GM12878 (cell line): ENCODE measurements at regions not wholly inside any gene's neighbourhood (a gene's known extent, or its start where the extent isn't known, plus 50 kb on each side); places are given as distances from the start of the nearest gene placed in this dataset.

Source experiments
- E4F1 ChIP-seq: fragments of 450-650 bp; IDR thresholded peaks from 2 replicates; pipeline ENCODE4 v1.6.1; 2018; ENCODE audit warnings: borderline replicate concordance, mild to moderate bottlenecking; ENCODE audit not compliant: partially characterized antibody
- FOXM1 ChIP-seq: IDR thresholded peaks from 2 replicates; pipeline ENCODE4 v1.6.1; 2012; ENCODE audit warnings: low read depth, mild to moderate bottlenecking, inconsistent platforms, low read length, moderate library complexity
- IKZF1 ChIP-seq: fragments of 450-650 bp; conservative IDR thresholded peaks from 2 replicates; pipeline ENCODE4 v1.6.1; 2017; ENCODE audit warnings: antibody characterized with exemption, mild to moderate bottlenecking
- IKZF2 ChIP-seq, 2 experiments: fragments of 450-650 bp; IDR thresholded peaks; 2 replicates each; pipeline ENCODE4 v1.6.1; 2017; ENCODE audit warnings: mild to moderate bottlenecking in 2 of 2, moderate library complexity in 2 of 2
- KLF5 ChIP-seq: fragments of 450-650 bp; IDR thresholded peaks from 2 replicates; pipeline ENCODE4 v1.6.1; 2014; ENCODE audit warnings: mild to moderate bottlenecking; ENCODE audit not compliant: partially characterized antibody
- MTA2 ChIP-seq: fragments of 450-650 bp; IDR thresholded peaks from 2 replicates; pipeline ENCODE4 v1.6.1; 2016; ENCODE audit warnings: low read depth, mild to moderate bottlenecking, moderate library complexity
- PAX5 ChIP-seq: IDR thresholded peaks from 2 replicates; pipeline ENCODE4 v1.6.1; 2011; ENCODE audit warnings: low read depth, low read length, borderline replicate concordance
- PML ChIP-seq: IDR thresholded peaks from 2 replicates; pipeline ENCODE4 v1.6.1; 2012; ENCODE audit warnings: low read length, inconsistent platforms
- POU2F2 ChIP-seq: IDR thresholded peaks from 3 replicates; pipeline ENCODE4 v1.6.1; 2011; ENCODE audit warnings: low read depth, mild to moderate bottlenecking, low read length, borderline replicate concordance
- RBBP5 ChIP-seq: fragments of 200-600 bp; sonication (generic); conservative IDR thresholded peaks from 2 replicates; pipeline ENCODE4 v1.6.1; 2016
- RUNX3 ChIP-seq: IDR thresholded peaks from 2 replicates; pipeline ENCODE4 v1.6.1; 2012; ENCODE audit warnings: low read length, inconsistent platforms
- SKIL ChIP-seq: fragments of 450-650 bp; IDR thresholded peaks from 2 replicates; pipeline ENCODE4 v1.6.1; 2017; ENCODE audit warnings: mild to moderate bottlenecking, low read depth, inconsistent platforms; ENCODE audit not compliant: poor library complexity, severe bottlenecking
- TCF3 ChIP-seq: IDR thresholded peaks from 2 replicates; pipeline ENCODE4 v1.6.1; 2012; ENCODE audit warnings: low read depth, mild to moderate bottlenecking, low read length, borderline replicate concordance; ENCODE audit not compliant: insufficient read depth
- ZSCAN29 ChIP-seq: fragments of 450-650 bp; IDR thresholded peaks from 2 replicates; pipeline ENCODE4 v1.6.1; 2017; ENCODE audit warnings: mild to moderate bottlenecking, moderate library complexity
- TF ChIP-seq, protein P1 (sequence below): fragments of 450-650 bp; IDR thresholded peaks from 2 replicates; pipeline ENCODE4 v1.6.1; 2017; ENCODE audit warnings: mild to moderate bottlenecking

GRCh38 chr9:82726424-82727276 is 336.3 kb downstream of the RASEF start (continued):
- TF ChIP-seq, protein P1, sequence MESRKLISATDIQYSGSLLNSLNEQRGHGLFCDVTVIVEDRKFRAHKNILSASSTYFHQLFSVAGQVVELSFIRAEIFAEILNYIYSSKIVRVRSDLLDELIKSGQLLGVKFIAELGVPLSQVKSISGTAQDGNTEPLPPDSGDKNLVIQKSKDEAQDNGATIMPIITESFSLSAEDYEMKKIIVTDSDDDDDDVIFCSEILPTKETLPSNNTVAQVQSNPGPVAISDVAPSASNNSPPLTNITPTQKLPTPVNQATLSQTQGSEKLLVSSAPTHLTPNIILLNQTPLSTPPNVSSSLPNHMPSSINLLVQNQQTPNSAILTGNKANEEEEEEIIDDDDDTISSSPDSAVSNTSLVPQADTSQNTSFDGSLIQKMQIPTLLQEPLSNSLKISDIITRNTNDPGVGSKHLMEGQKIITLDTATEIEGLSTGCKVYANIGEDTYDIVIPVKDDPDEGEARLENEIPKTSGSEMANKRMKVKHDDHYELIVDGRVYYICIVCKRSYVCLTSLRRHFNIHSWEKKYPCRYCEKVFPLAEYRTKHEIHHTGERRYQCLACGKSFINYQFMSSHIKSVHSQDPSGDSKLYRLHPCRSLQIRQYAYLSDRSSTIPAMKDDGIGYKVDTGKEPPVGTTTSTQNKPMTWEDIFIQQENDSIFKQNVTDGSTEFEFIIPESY: no peak
- TF ChIP-seq RBBP5: no peak
- peak; percentile 25 to 52; a peak in 2 of 4 replicates for TF ChIP-seq IKZF2 (IDR thresholded peaks at IDR 0.05)
- 0 out of 2 replicates have a peak, but pooled peaks have one; percentile 51 for TF ChIP-seq ZSCAN29
- TF ChIP-seq SKIL: peak; percentile 51
- no peak for TF ChIP-seq TCF3
- TF ChIP-seq FOXM1: no peak
- TF ChIP-seq PML: no peak
- peak; percentile 97 for TF ChIP-seq MTA2
- peak; percentile 28; the same call in 1 of the 3 replicates for TF ChIP-seq POU2F2
- peak; percentile 60 for TF ChIP-seq RUNX3
- TF ChIP-seq KLF5: no peak
- TF ChIP-seq E4F1: no peak
- TF ChIP-seq IKZF1: peak; percentile 72
- peak; percentile 63 for TF ChIP-seq PAX5
- TF ChIP-seq, all 136 proteins: peak for 24
